Lung (tissue), 11 donors: ENCODE measurements at regions not wholly inside any gene's neighbourhood (a gene's known extent, or its start where the extent isn't known, plus 50 kb on each side); places are given as distances from the start of the nearest gene placed in this dataset.

ENCODE experiments used
- ATAC-seq: fragments of 200-7000 bp; cut with Tn5 transposase; one replicate; pipeline ENCODE4 v1.9.1; 2020; ENCODE audit warnings: moderate number of reproducible peaks; ENCODE audit not compliant: insufficient read depth, low FRiP score
- DNase-seq, 3 donors: peaks; one replicate each; pipeline ENCODE4 v3.0.0-alpha.2; 2013 to 2017
- H3K27ac ChIP-seq, 2 donors: one replicate each; pipeline ENCODE4 v1.5.1; 2013; ENCODE audit warnings: mild to moderate bottlenecking in 2 of 2, moderate library complexity in 2 of 2, control low read depth in 1 of 2, inconsistent platforms in 1 of 2, low read depth in 1 of 2, low read length in 1 of 2
- H3K27me3 ChIP-seq, 3 donors: one replicate each; pipeline ENCODE4 v1.5.1; 2013; ENCODE audit warnings: low read length in 2 of 3; ENCODE audit not compliant: control insufficient read depth in 3 of 3, insufficient read depth in 3 of 3
- H3K36me3 ChIP-seq, 4 donors: one replicate each; pipeline ENCODE4 v1.5.1; 2013; ENCODE audit warnings: low read length in 4 of 4, mild to moderate bottlenecking in 1 of 4, moderate library complexity in 1 of 4; ENCODE audit not compliant: control insufficient read depth in 4 of 4, insufficient read depth in 4 of 4
- H3K4me1 ChIP-seq, 5 donors: one replicate each; pipeline ENCODE4 v1.5.1; 2013; ENCODE audit warnings: low read length in 5 of 5, mild to moderate bottlenecking in 2 of 5, moderate library complexity in 1 of 5; ENCODE audit not compliant: control insufficient read depth in 5 of 5, insufficient read depth in 5 of 5
- H3K4me3 ChIP-seq: one replicate; pipeline ENCODE4 v1.5.1; 2013; ENCODE audit warnings: mild to moderate bottlenecking, control low read depth, moderate library complexity
- H3K9ac ChIP-seq, 2 donors: one replicate each; pipeline ENCODE4 v1.5.1; 2013; ENCODE audit warnings: low read length in 2 of 2, control low read depth in 1 of 2; ENCODE audit not compliant: insufficient read depth in 1 of 2
- H3K9me3 ChIP-seq, 4 donors: one replicate each; pipeline ENCODE4 v1.5.1; 2013; ENCODE audit warnings: low read length in 3 of 4, mild to moderate bottlenecking in 1 of 4, moderate library complexity in 1 of 4; ENCODE audit not compliant: control insufficient read depth in 4 of 4, insufficient read depth in 3 of 4
- WGBS, 2 donors: extraction: QIAGEN DNeasy Blood & Tissue Kit; methylation state at CpG; one replicate each; pipeline ENCODE4 v1.1.7; 2013; 5-methylcytosine and 5-hydroxymethylcytosine counted together
- TF ChIP-seq, protein P1 (sequence below): IDR thresholded peaks from 2 replicates; pipeline ENCODE4 v1.5.1; 2012; ENCODE audit warnings: mild to moderate bottlenecking; ENCODE audit errors: control extremely low read depth, extremely low read depth
- donor health status: control.
- donor health status: control.
- donor health status: Bipolar disorder and iron deficiency.
- donor health status: healthy.
- donor health status: DM: yes; HTN: yes; CAD: no.

DNA sequence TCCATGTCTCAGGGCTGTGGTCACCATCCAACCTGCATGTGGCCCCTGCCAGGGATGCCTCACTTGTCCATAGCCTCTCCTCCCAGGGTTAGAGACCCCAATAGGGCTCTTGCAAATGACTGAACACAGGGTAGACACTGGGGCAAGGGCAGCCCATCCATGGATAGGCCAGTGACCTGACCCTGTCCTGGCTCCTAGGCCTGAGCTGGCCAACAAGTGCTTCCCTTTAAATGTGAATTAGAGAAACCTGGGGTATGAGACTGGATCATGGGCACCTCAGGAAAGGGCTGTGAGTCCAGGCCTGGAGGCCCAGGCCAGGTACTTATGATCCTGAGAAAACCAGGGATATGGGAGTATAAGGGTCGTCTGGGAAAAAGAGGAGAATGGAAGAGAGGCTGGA lies 64.5 kb downstream of the COPS8 start:
- no peak overlapping the region for H3K27ac ChIP-seq
- H3K4me1 ChIP-seq = peaks cover 0 to 8% (median under 1%) of the 10 kb centered on the region in 5 donors
- H3K9me3 ChIP-seq = peaks cover 0 to 12% (median 3%) of the 10 kb centered on the region in 4 donors
- WGBS, 2 donors = 91 to 93% methylated on average over 1 of the region's 1 CpG
- no peaks in the 10 kb centered on the region for H3K36me3 ChIP-seq
- ATAC-seq (no peak), DNase-seq (no peak)
- H3K4me3 ChIP-seq = no peak overlapping the region
- TF ChIP-seq, protein P1, sequence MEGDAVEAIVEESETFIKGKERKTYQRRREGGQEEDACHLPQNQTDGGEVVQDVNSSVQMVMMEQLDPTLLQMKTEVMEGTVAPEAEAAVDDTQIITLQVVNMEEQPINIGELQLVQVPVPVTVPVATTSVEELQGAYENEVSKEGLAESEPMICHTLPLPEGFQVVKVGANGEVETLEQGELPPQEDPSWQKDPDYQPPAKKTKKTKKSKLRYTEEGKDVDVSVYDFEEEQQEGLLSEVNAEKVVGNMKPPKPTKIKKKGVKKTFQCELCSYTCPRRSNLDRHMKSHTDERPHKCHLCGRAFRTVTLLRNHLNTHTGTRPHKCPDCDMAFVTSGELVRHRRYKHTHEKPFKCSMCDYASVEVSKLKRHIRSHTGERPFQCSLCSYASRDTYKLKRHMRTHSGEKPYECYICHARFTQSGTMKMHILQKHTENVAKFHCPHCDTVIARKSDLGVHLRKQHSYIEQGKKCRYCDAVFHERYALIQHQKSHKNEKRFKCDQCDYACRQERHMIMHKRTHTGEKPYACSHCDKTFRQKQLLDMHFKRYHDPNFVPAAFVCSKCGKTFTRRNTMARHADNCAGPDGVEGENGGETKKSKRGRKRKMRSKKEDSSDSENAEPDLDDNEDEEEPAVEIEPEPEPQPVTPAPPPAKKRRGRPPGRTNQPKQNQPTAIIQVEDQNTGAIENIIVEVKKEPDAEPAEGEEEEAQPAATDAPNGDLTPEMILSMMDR = no peak
- H3K9ac ChIP-seq = no peak overlapping the region
- no peaks in the 10 kb centered on the region for H3K27me3 ChIP-seq

DNA sequence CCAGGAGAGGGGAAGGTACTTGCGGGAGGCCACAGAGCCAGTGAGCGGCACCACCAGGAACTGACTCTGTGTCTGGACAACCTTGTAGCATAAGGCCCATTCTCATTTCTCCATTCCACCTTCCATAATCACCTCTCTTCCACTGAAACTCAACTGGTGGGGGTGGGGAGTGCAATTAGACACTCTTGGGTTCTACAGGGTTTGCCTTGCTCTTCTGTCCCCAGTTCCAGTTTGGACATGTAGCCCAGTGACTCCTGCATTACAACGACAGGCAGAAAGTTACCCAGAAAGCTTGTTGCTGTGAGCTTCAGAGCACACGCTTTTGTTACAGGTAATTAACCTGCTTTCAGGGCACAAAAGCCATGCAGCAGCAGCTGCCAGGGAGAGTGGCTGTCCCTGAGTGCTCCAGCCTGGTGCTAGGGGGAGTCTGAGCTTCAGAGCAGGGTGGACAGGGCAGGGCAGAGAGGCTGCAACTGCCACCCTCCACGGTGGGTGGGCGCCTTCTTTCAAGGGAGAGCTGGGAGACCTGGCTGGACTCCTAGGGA lies 65.2 kb downstream of the COPS8 start:
- WGBS, 2 donors = 93% methylated on average over 6 of the region's 6 CpGs
- DNase-seq (no peak), ATAC-seq (no peak)
- Histone ChIP-seq H3K4me3 (no peak overlapping the region), H3K27ac (no peak overlapping the region), H3K36me3 (no peaks in the 10 kb centered on the region), H3K4me1 (peaks cover 0 to 13% (median 7%) of the 10 kb centered on the region in 5 donors), H3K27me3 (no peaks in the 10 kb centered on the region), H3K9ac (no peak overlapping the region), H3K9me3 (peaks cover 0 to 12% (median 3%) of the 10 kb centered on the region in 4 donors)
- TF ChIP-seq, protein P1 = no peak

DNA sequence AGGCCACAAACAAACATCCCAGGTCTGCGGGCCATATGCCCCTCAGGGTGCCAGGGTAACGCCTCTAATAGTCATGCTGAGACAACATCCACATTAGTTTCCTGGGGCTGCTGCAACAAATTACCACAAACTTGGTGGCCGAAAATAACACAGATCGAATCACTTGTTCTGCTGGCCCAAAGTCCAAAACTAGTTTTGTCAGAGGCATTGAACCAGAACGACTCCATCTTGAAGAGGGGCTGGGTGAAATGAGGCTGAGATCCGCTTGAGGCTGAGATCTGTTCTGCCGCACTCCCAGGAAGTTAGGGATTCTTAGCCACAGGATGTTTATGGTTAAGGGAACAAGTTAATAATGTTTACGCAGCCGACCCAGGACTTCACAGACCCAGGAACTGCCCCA lies 66.7 kb downstream of the COPS8 start:
- DNase-seq (no peak), ATAC-seq (no peak)
- WGBS, 2 donors = 79 to 84% methylated on average over 9 of the region's 9 CpGs
- Histone ChIP-seq H3K9me3 (peaks cover 0 to 8% (median 2%) of the 10 kb centered on the region in 4 donors), H3K4me3 (no peak overlapping the region), H3K9ac (no peak overlapping the region), H3K36me3 (no peaks in the 10 kb centered on the region), H3K27me3 (no peaks in the 10 kb centered on the region), H3K4me1 (peaks cover 0 to 24% (median 9%) of the 10 kb centered on the region in 5 donors), H3K27ac (no peak overlapping the region)
- TF ChIP-seq, protein P1 = no peak

DNA sequence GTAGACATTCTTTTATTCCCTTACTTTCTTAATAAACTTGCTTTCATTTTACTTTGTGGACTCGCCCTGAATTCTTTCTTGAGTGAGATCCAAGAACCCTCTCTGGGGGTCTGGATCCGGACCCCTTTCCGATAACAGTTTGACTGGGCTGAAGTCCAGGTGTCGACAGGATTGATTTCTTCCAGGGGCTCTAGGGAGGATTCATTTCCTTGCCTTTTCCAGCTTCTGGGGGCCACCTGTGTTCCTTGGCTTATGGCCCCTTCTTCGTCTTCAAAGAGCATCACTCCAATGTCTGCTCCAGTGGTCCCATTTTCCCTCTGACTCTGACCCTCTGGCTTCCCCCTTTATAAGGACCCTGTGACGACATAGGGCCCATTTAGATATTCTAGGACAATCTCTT lies 67.5 kb downstream of the COPS8 start:
- Histone ChIP-seq H3K4me3 (no peak overlapping the region), H3K9ac (no peak overlapping the region)
- 83 to 86% methylated on average over 6 of the region's 6 CpGs for WGBS, 2 donors

More for the DNA sequence above, 67.5 kb downstream of the COPS8 start:
- peaks cover 0 to 31% (median 9%) of the 10 kb centered on the region in 5 donors for H3K4me1 ChIP-seq
- no peak for DNase-seq
- ATAC-seq = no peak
- H3K27me3 ChIP-seq = no peaks in the 10 kb centered on the region
- H3K9me3 ChIP-seq = peaks cover 0 to 2% (median under 1%) of the 10 kb centered on the region in 4 donors
- TF ChIP-seq, protein P1 = no peak
- H3K27ac ChIP-seq = no peak overlapping the region
- no peaks in the 10 kb centered on the region for H3K36me3 ChIP-seq
